Activated T-cell treated with anti-CD3 and anti-CD28 coated beads for 1 hour (primary cell): ENCODE measurements at regions not wholly inside any gene's neighbourhood (a gene's known extent, or its start where the extent isn't known, plus 50 kb on each side); places are given as distances from the start of the nearest gene placed in this dataset.

Source experiments
- DNase-seq: peaks from one replicate; pipeline ENCODE4 v3.0.0-alpha.2; 2020; ENCODE audit warnings: low read depth

GRCh38 chr4:24287096-24287495, 297.3 kb downstream of the DHX15 start:
- DNase-seq: no peak

- no peak for DNase-seq
These were observed 298.6 kb downstream of the DHX15 start for GRCh38 chr4:24285759-24286158.

- DNase-seq: no peak
These were observed 301.9 kb downstream of the DHX15 start for GRCh38 chr4:24282446-24282845.

- DNase-seq: no peak
These were observed 304.4 kb downstream of the DHX15 start for GRCh38 chr4:24279911-24280375.

- DNase-seq: no peak
These were observed 304.9 kb downstream of the DHX15 start for GRCh38 chr4:24279469-24279868.

GRCh38 chr4:24278693-24279092, 305.7 kb downstream of the DHX15 start:
- no peak for DNase-seq

- DNase-seq: no peak
These were observed 309.9 kb downstream of the DHX15 start for GRCh38 chr4:24274381-24274941.

GRCh38 chr4:24273136-24273535, 311.2 kb downstream of the DHX15 start:
- DNase-seq: no peak

- no peak for DNase-seq
These were observed 317.2 kb downstream of the DHX15 start for GRCh38 chr4:24266951-24267722.

- DNase-seq: no peak
These were observed 318.4 kb downstream of the DHX15 start for GRCh38 chr4:24265989-24266388.

- no peak for DNase-seq
These were observed 321.7 kb downstream of the DHX15 start for GRCh38 chr4:24262616-24263015.

GRCh38 chr4:24262084-24262483, 322.3 kb downstream of the DHX15 start:
- no peak for DNase-seq

GRCh38 chr4:24260923-24261564, 323.3 kb downstream of the DHX15 start:
- DNase-seq: no peak

- DNase-seq: no peak
These were observed 324.1 kb downstream of the DHX15 start for GRCh38 chr4:24260133-24260715.

GRCh38 chr4:24256547-24256946, 327.8 kb downstream of the DHX15 start:
- DNase-seq: no peak

GRCh38 chr4:24256066-24256465, 328.3 kb downstream of the DHX15 start:
- no peak for DNase-seq

GRCh38 chr4:24252121-24252520, 332.2 kb downstream of the DHX15 start:
- no peak for DNase-seq

- no peak for DNase-seq
These were observed 332.8 kb downstream of the DHX15 start for GRCh38 chr4:24251589-24251988.

- no peak for DNase-seq
These were observed 334.4 kb downstream of the DHX15 start for GRCh38 chr4:24249972-24250371.

- no peak for DNase-seq
These were observed 335.4 kb downstream of the DHX15 start for GRCh38 chr4:24248674-24249630.

GRCh38 chr4:24245491-24245820, 338.9 kb downstream of the DHX15 start:
- DNase-seq: no peak
